ENCODE measurements at regions not wholly inside any gene's neighbourhood (a gene's known extent, or its start where the extent isn't known, plus 50 kb on each side); places are given as distances from the start of the nearest gene placed in this dataset.

- no peak overlapping the region for H3K4me3 ChIP-seq
- WGBS, 2 donors, result 89 to 96% methylated on average over 1 of the region's 1 CpG
- no peaks in the 10 kb centered on the region for H3K9me3 ChIP-seq (ENCODE audit: control insufficient read depth in 4 of 4, insufficient read depth in 3 of 4, low read length in 3 of 4)
- no peak for ATAC-seq (ENCODE audit: insufficient read depth, low FRiP score)
- DNase-seq, result peak in 1 of 3 donors; percentile 8
- TF ChIP-seq CTCF (IDR thresholded peaks at IDR 0.05; ENCODE audit: control extremely low read depth, extremely low read depth), result no peak
- no peaks in the 10 kb centered on the region for H3K27me3 ChIP-seq (ENCODE audit: control insufficient read depth in 3 of 3, insufficient read depth in 3 of 3, low read length in 2 of 3)
- no peak overlapping the region for H3K9ac ChIP-seq (ENCODE audit: insufficient read depth in 1 of 2, low read length in 2 of 2)
- no peaks in the 10 kb centered on the region for H3K4me1 ChIP-seq (ENCODE audit: control insufficient read depth in 5 of 5, insufficient read depth in 5 of 5, low read length in 5 of 5)
- no peak overlapping the region for H3K27ac ChIP-seq (ENCODE audit: low read depth in 1 of 2, low read length in 1 of 2)
- H3K36me3 ChIP-seq (ENCODE audit: control insufficient read depth in 4 of 4, insufficient read depth in 4 of 4, low read length in 4 of 4), result no peaks in the 10 kb centered on the region
Observed at GRCh38 chr11:22456993-22457762, 119.0 kb downstream of the SLC17A6 start.

GRCh38 chr11:22454461-22455090 lies 116.4 kb downstream of the SLC17A6 start:
- ATAC-seq (ENCODE audit: insufficient read depth, low FRiP score), result no peak
- no peaks in the 10 kb centered on the region for H3K9me3 ChIP-seq (ENCODE audit: control insufficient read depth in 4 of 4, insufficient read depth in 3 of 4, low read length in 3 of 4)
- TF ChIP-seq CTCF (IDR thresholded peaks at IDR 0.05; ENCODE audit: control extremely low read depth, extremely low read depth), result no peak
- H3K36me3 ChIP-seq (ENCODE audit: control insufficient read depth in 4 of 4, insufficient read depth in 4 of 4, low read length in 4 of 4), result no peaks in the 10 kb centered on the region
- H3K4me1 ChIP-seq (ENCODE audit: control insufficient read depth in 5 of 5, insufficient read depth in 5 of 5, low read length in 5 of 5), result no peaks in the 10 kb centered on the region
- H3K9ac ChIP-seq (ENCODE audit: insufficient read depth in 1 of 2, low read length in 2 of 2), result no peak overlapping the region
- H3K4me3 ChIP-seq, result no peak overlapping the region
- H3K27ac ChIP-seq (ENCODE audit: low read depth in 1 of 2, low read length in 1 of 2), result no peak overlapping the region
- DNase-seq, result no peak
- WGBS, 2 donors, result 59 to 65% methylated on average over 4 of the region's 4 CpGs
- no peaks in the 10 kb centered on the region for H3K27me3 ChIP-seq (ENCODE audit: control insufficient read depth in 3 of 3, insufficient read depth in 3 of 3, low read length in 2 of 3)

- Histone ChIP-seq H3K9ac (ENCODE audit: insufficient read depth in 1 of 2, low read length in 2 of 2) (no peak overlapping the region), H3K4me3 (no peak overlapping the region), H3K9me3 (ENCODE audit: control insufficient read depth in 4 of 4, insufficient read depth in 3 of 4, low read length in 3 of 4) (no peaks in the 10 kb centered on the region), H3K27me3 (ENCODE audit: control insufficient read depth in 3 of 3, insufficient read depth in 3 of 3, low read length in 2 of 3) (no peaks in the 10 kb centered on the region), H3K4me1 (ENCODE audit: control insufficient read depth in 5 of 5, insufficient read depth in 5 of 5, low read length in 5 of 5) (no peaks in the 10 kb centered on the region), H3K27ac (ENCODE audit: low read depth in 1 of 2, low read length in 1 of 2) (no peak overlapping the region), H3K36me3 (ENCODE audit: control insufficient read depth in 4 of 4, insufficient read depth in 4 of 4, low read length in 4 of 4) (no peaks in the 10 kb centered on the region)
- TF ChIP-seq CTCF (IDR thresholded peaks at IDR 0.05; ENCODE audit: control extremely low read depth, extremely low read depth), result no peak
- no peak for DNase-seq
- no peak for ATAC-seq (ENCODE audit: insufficient read depth, low FRiP score)
Observed at GRCh38 chr11:22449441-22449840, 111.3 kb downstream of the SLC17A6 start.
